HEK293T (cell line): ENCODE measurements at regions not wholly inside any gene's neighbourhood (a gene's known extent, or its start where the extent isn't known, plus 50 kb on each side); places are given as distances from the start of the nearest gene placed in this dataset.

Experiments
- CTCF ChIA-PET: fragments of 350-600 bp; formaldehyde crosslinking; extraction: SDS; loops from one replicate; lab custom pipeline; 2021; ENCODE audit warnings: antibody characterized with exemption, inconsistent platforms; lab: Yijun Ruan, JAX
- POLR2A ChIA-PET: fragments of 350-600 bp; formaldehyde crosslinking; extraction: SDS; loops from one replicate; lab custom pipeline; 2020; ENCODE audit warnings: antibody characterized with exemption, inconsistent platforms; lab: Yijun Ruan, JAX
- DNase-seq: peaks from one replicate; pipeline ENCODE4 v3.0.0; 2012; ENCODE audit warnings: mixed read lengths; ENCODE audit errors: extremely low spot score
- ARNT ChIP-seq: fragments of 450-650 bp; IDR thresholded peaks from 2 replicates; pipeline ENCODE4 v1.6.1; 2017; ENCODE audit warnings: mild to moderate bottlenecking
- BHLHE40 ChIP-seq: fragments of 450-650 bp; IDR thresholded peaks from 2 replicates; pipeline ENCODE4 v1.6.1; 2016; ENCODE audit warnings: mild to moderate bottlenecking, moderate library complexity, borderline replicate concordance
- CTBP1 ChIP-seq: fragments of 450-650 bp; IDR thresholded peaks from 2 replicates; pipeline ENCODE4 v1.6.1; 2016; ENCODE audit warnings: borderline replicate concordance
- ELF4 ChIP-seq: fragments of 450-650 bp; IDR thresholded peaks from 2 replicates; pipeline ENCODE4 v1.6.1; 2017; ENCODE audit warnings: antibody characterized with exemption
- FOXA1 ChIP-seq: fragments of 450-650 bp; IDR thresholded peaks from 2 replicates; pipeline ENCODE4 v1.6.1; 2016; ENCODE audit warnings: mild to moderate bottlenecking
- FOXK2 ChIP-seq: fragments of 450-650 bp; IDR thresholded peaks from 2 replicates; pipeline ENCODE4 v1.6.1; 2016; ENCODE audit warnings: mild to moderate bottlenecking
- FOXM1 ChIP-seq: fragments of 450-650 bp; IDR thresholded peaks from 2 replicates; pipeline ENCODE4 v1.6.1; 2017; ENCODE audit warnings: mild to moderate bottlenecking, borderline replicate concordance
- HDGF ChIP-seq: fragments of 450-650 bp; IDR thresholded peaks from 2 replicates; pipeline ENCODE4 v1.6.1; 2017; ENCODE audit warnings: antibody characterized with exemption, borderline replicate concordance
- L3MBTL2 ChIP-seq: fragments of 450-650 bp; conservative IDR thresholded peaks from 2 replicates; pipeline ENCODE4 v1.6.1; 2016; ENCODE audit warnings: mild to moderate bottlenecking
- LEF1 ChIP-seq: fragments of 450-650 bp; IDR thresholded peaks from 2 replicates; pipeline ENCODE4 v1.6.1; 2017; ENCODE audit warnings: mild to moderate bottlenecking, borderline replicate concordance
- NFRKB ChIP-seq: fragments of 450-650 bp; IDR thresholded peaks from 2 replicates; pipeline ENCODE4 v1.6.1; 2016; ENCODE audit warnings: mild to moderate bottlenecking, moderate library complexity
- PKNOX1 ChIP-seq: fragments of 450-650 bp; IDR thresholded peaks from 2 replicates; pipeline ENCODE4 v1.6.1; 2016
- SP1 ChIP-seq: fragments of 450-650 bp; IDR thresholded peaks from 2 replicates; pipeline ENCODE4 v1.6.1; 2017
- SUZ12 ChIP-seq: fragments of 450-650 bp; IDR thresholded peaks from 2 replicates; pipeline ENCODE4 v1.6.1; 2016; ENCODE audit warnings: mild to moderate bottlenecking
- TARDBP ChIP-seq: fragments of 450-650 bp; IDR thresholded peaks from 2 replicates; pipeline ENCODE4 v1.6.1; 2016
- ZNF384 ChIP-seq: fragments of 450-650 bp; IDR thresholded peaks from 2 replicates; pipeline ENCODE4 v1.6.1; 2016

- no peak for DNase-seq
- POLR2A ChIA-PET, result no interaction called here
- CTCF ChIA-PET, result no interaction called here
- TF ChIP-seq ZNF384 (no peak), FOXA1 (no peak), BHLHE40 (no peak), SP1 (no peak), L3MBTL2 (no peak), PKNOX1 (no peak), HDGF (no peak), FOXK2 (no peak), NFRKB (no peak), FOXM1 (no peak), TARDBP (no peak), ELF4 (no peak), ARNT (no peak), SUZ12 (no peak), LEF1 (no peak)
Measured at GRCh38 chr5:74468421-74468820, 172.1 kb downstream of the ENC1 start.

- no peak for TF ChIP-seq HDGF
- no peak for TF ChIP-seq CTBP1
- no peak for TF ChIP-seq ZNF384
- no peak for TF ChIP-seq FOXK2
- ChIA-PET CTCF (no interaction called here), POLR2A (no interaction called here)
- no peak for DNase-seq
Measured at GRCh38 chr5:74465724-74466123, 174.8 kb downstream of the ENC1 start.

- no peak for DNase-seq
- ChIA-PET CTCF (interaction anchor here (0.5 to 0.6 kb wide), 2 partner anchors 9 to 521 kb away, joined by 3 read pairs; no protein-coding TSS in a partner anchor), POLR2A (no interaction called here)
- no peak for TF ChIP-seq FOXM1
- no peak for TF ChIP-seq ELF4
- no peak for TF ChIP-seq FOXA1
- no peak for TF ChIP-seq HDGF
- no peak for TF ChIP-seq ZNF384
- no peak for TF ChIP-seq L3MBTL2
- TF ChIP-seq FOXK2, result no peak
- no peak for TF ChIP-seq SUZ12
- TF ChIP-seq NFRKB, result no peak
- TF ChIP-seq ARNT, result no peak
- no peak for TF ChIP-seq PKNOX1
- no peak for TF ChIP-seq SP1
Measured at GRCh38 chr5:74464512-74465209, 175.9 kb downstream of the ENC1 start.

- CTCF ChIA-PET, result no interaction called here
Measured at GRCh38 chr5:74462356-74462755, 178.2 kb downstream of the ENC1 start.

GRCh38 chr5:74461251-74461650 lies 179.3 kb downstream of the ENC1 start:
- DNase-seq, result no peak
- TF ChIP-seq NFRKB (no peak), TARDBP (no peak)
- ChIA-PET CTCF (no interaction called here), POLR2A (no interaction called here)

More at GRCh38 chr5:74462356-74462755, 178.2 kb downstream of the ENC1 start:
- POLR2A ChIA-PET, result no interaction called here
- no peak for DNase-seq
- TF ChIP-seq FOXA1, result no peak

GRCh38 chr5:74460694-74461093 lies 179.8 kb downstream of the ENC1 start:
- TF ChIP-seq TARDBP (no peak), ARNT (no peak), L3MBTL2 (no peak), LEF1 (no peak), SUZ12 (no peak), PKNOX1 (no peak), NFRKB (no peak), FOXA1 (no peak), ELF4 (no peak), SP1 (no peak), CTBP1 (no peak), ZNF384 (no peak), BHLHE40 (no peak)
- CTCF ChIA-PET, result no interaction called here
- POLR2A ChIA-PET, result no interaction called here
- no peak for DNase-seq

GRCh38 chr5:74459984-74460383 lies 180.5 kb downstream of the ENC1 start:
- POLR2A ChIA-PET, result no interaction called here
- TF ChIP-seq TARDBP (no peak), CTBP1 (no peak), L3MBTL2 (no peak), PKNOX1 (no peak), LEF1 (no peak), SUZ12 (no peak), ARNT (no peak), ELF4 (no peak), FOXA1 (no peak), HDGF (no peak), ZNF384 (no peak), SP1 (no peak), NFRKB (no peak), FOXK2 (no peak), FOXM1 (no peak), BHLHE40 (no peak)
- DNase-seq, result no peak
- CTCF ChIA-PET, result no interaction called here
